A549 (cell line): ENCODE measurements at regions not wholly inside any gene's neighbourhood (a gene's known extent, or its start where the extent isn't known, plus 50 kb on each side); places are given as distances from the start of the nearest gene placed in this dataset.
A peak's percentile ranks its signal among the peaks of the same experiment; 100 is the strongest.

Source experiments
- CEBPB ChIP-seq, 2 experiments: fragments of >200 bp in 1 of 2; sonication (Bioruptor Twin) in 1 of 2; formaldehyde crosslinking in 1 of 2; IDR thresholded peaks; 2 replicates each; pipeline ENCODE4 v1.6.1; 2012 to 2016
- EHMT2 ChIP-seq: fragments of 200-600 bp; sonication (generic); IDR thresholded peaks from 2 replicates; pipeline ENCODE4 v1.6.1; 2016; ENCODE audit warnings: antibody characterized with exemption, low read depth, mild to moderate bottlenecking, moderate library complexity
- EP300 ChIP-seq, 2 experiments: fragments of >200 bp; sonication (Bioruptor Twin); formaldehyde crosslinking; IDR thresholded peaks; 2 replicates in 1 of 2; 3 replicates in 1 of 2; pipeline ENCODE4 v1.6.1; 2016 to 2017
- KDM1A ChIP-seq: fragments of 200-600 bp; sonication (generic); IDR thresholded peaks from 2 replicates; pipeline ENCODE4 v1.6.1; 2016; ENCODE audit warnings: low read depth, mild to moderate bottlenecking
- MAFK ChIP-seq: fragments of 450-650 bp; IDR thresholded peaks from 2 replicates; pipeline ENCODE4 v1.6.1; 2014; ENCODE audit not compliant: partially characterized antibody
- POLR2A ChIP-seq: IDR thresholded peaks from 2 replicates; pipeline ENCODE4 v1.6.1; 2012; ENCODE audit warnings: mild to moderate bottlenecking, low read length
- POLR2AphosphoS2 ChIP-seq: conservative IDR thresholded peaks from 2 replicates; pipeline ENCODE4 v1.6.1; 2012; ENCODE audit warnings: low read length, improper control_type of control experiment, inconsistent platforms
- RAD21 ChIP-seq, 2 experiments: fragments of >200 bp in 1 of 2; sonication (Bioruptor Twin) in 1 of 2; formaldehyde crosslinking in 1 of 2; IDR thresholded peaks in 1 of 2; conservative IDR thresholded peaks in 1 of 2; 2 replicates in 1 of 2; 3 replicates in 1 of 2; pipeline ENCODE4 v1.6.1; 2012 to 2018; ENCODE audit warnings: inconsistent platforms in 1 of 2
- RFX5 ChIP-seq: fragments of 450-650 bp; IDR thresholded peaks from 2 replicates; pipeline ENCODE4 v1.7.1; 2014; ENCODE audit warnings: antibody characterized with exemption, mild to moderate bottlenecking, moderate library complexity
- SMC3 ChIP-seq: fragments of >200 bp; sonication (Bioruptor Twin); formaldehyde crosslinking; IDR thresholded peaks from 3 replicates; pipeline ENCODE4 v1.6.1; 2018; ENCODE audit warnings: inconsistent platforms
- SREBF2 ChIP-seq: fragments of 450-650 bp; IDR thresholded peaks from 2 replicates; pipeline ENCODE4 v1.6.1; 2014; ENCODE audit warnings: mild to moderate bottlenecking, moderate library complexity
- TF ChIP-seq, protein P1 (sequence below): IDR thresholded peaks from 2 replicates; pipeline ENCODE4 v1.6.1; 2012
- TF ChIP-seq, protein P2 (sequence below): fragments of >200 bp; sonication (Bioruptor Twin); formaldehyde crosslinking; IDR thresholded peaks from 3 replicates; pipeline ENCODE4 v1.5.1; 2016
- TF ChIP-seq, protein P3 (sequence below): fragments of 200-600 bp; sonication (generic); IDR thresholded peaks from 2 replicates; pipeline ENCODE4 v1.6.1; 2016; ENCODE audit warnings: antibody characterized with exemption, mild to moderate bottlenecking, moderate library complexity

DNA sequence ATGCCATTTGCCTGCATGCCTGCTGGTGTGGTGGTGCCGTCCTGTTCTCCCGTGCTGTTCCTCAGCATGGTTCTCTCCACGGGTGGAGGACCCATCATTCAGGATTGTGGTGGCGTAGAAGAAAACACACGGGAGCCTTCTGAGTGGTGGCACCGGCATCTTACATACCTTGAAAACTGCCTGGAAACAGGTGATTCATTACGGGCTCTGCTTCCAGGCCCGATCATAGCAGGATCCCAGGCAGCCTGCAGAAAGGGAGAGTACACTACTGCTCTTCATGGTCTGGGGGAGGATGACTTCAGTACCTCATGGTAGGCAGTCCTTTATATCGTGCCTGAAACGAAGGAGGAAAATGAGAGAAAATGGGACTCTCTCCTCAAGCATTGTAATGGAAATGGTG lies 66.6 kb upstream of the KCNA5 start:
- TF ChIP-seq SMC3 (no peak), EP300 (IDR thresholded peaks at IDR 0.05) (no peak), POLR2A (no peak), CEBPB (IDR thresholded peaks at IDR 0.05) (no peak), KDM1A (no peak), RFX5 (peak; percentile 47; the same call in 1 of the 2 replicates), POLR2AphosphoS2 (no peak), MAFK (no peak), EHMT2 (no peak), SREBF2 (no peak), RAD21 (conservative IDR thresholded peaks at IDR 0.05 in 1 of 2, IDR thresholded peaks at IDR 0.05 in 1 of 2) (no peak)
- TF ChIP-seq, protein P1, sequence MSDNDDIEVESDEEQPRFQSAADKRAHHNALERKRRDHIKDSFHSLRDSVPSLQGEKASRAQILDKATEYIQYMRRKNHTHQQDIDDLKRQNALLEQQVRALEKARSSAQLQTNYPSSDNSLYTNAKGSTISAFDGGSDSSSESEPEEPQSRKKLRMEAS: no peak
- TF ChIP-seq, protein P2, sequence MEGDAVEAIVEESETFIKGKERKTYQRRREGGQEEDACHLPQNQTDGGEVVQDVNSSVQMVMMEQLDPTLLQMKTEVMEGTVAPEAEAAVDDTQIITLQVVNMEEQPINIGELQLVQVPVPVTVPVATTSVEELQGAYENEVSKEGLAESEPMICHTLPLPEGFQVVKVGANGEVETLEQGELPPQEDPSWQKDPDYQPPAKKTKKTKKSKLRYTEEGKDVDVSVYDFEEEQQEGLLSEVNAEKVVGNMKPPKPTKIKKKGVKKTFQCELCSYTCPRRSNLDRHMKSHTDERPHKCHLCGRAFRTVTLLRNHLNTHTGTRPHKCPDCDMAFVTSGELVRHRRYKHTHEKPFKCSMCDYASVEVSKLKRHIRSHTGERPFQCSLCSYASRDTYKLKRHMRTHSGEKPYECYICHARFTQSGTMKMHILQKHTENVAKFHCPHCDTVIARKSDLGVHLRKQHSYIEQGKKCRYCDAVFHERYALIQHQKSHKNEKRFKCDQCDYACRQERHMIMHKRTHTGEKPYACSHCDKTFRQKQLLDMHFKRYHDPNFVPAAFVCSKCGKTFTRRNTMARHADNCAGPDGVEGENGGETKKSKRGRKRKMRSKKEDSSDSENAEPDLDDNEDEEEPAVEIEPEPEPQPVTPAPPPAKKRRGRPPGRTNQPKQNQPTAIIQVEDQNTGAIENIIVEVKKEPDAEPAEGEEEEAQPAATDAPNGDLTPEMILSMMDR: no peak
- TF ChIP-seq, protein P3, sequence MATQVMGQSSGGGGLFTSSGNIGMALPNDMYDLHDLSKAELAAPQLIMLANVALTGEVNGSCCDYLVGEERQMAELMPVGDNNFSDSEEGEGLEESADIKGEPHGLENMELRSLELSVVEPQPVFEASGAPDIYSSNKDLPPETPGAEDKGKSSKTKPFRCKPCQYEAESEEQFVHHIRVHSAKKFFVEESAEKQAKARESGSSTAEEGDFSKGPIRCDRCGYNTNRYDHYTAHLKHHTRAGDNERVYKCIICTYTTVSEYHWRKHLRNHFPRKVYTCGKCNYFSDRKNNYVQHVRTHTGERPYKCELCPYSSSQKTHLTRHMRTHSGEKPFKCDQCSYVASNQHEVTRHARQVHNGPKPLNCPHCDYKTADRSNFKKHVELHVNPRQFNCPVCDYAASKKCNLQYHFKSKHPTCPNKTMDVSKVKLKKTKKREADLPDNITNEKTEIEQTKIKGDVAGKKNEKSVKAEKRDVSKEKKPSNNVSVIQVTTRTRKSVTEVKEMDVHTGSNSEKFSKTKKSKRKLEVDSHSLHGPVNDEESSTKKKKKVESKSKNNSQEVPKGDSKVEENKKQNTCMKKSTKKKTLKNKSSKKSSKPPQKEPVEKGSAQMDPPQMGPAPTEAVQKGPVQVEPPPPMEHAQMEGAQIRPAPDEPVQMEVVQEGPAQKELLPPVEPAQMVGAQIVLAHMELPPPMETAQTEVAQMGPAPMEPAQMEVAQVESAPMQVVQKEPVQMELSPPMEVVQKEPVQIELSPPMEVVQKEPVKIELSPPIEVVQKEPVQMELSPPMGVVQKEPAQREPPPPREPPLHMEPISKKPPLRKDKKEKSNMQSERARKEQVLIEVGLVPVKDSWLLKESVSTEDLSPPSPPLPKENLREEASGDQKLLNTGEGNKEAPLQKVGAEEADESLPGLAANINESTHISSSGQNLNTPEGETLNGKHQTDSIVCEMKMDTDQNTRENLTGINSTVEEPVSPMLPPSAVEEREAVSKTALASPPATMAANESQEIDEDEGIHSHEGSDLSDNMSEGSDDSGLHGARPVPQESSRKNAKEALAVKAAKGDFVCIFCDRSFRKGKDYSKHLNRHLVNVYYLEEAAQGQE: no peak
